GM18498 (cell line): ENCODE measurements at regions not wholly inside any gene's neighbourhood (a gene's known extent, or its start where the extent isn't known, plus 50 kb on each side); places are given as distances from the start of the nearest gene placed in this dataset.
"Not testable (repeated sequence)": the region's sequence is repeated elsewhere in the genome, so short reads cannot be mapped to it uniquely, and the experiment has no call there.

ENCODE experiments used
- ATAC-seq: cut with Tn5 transposase; IDR thresholded peaks from one replicate; pipeline ENCODE4 v1.9.1; 2021; ENCODE audit warnings: mild to moderate bottlenecking, moderate library complexity; ENCODE audit not compliant: unreplicated experiment

DNA sequence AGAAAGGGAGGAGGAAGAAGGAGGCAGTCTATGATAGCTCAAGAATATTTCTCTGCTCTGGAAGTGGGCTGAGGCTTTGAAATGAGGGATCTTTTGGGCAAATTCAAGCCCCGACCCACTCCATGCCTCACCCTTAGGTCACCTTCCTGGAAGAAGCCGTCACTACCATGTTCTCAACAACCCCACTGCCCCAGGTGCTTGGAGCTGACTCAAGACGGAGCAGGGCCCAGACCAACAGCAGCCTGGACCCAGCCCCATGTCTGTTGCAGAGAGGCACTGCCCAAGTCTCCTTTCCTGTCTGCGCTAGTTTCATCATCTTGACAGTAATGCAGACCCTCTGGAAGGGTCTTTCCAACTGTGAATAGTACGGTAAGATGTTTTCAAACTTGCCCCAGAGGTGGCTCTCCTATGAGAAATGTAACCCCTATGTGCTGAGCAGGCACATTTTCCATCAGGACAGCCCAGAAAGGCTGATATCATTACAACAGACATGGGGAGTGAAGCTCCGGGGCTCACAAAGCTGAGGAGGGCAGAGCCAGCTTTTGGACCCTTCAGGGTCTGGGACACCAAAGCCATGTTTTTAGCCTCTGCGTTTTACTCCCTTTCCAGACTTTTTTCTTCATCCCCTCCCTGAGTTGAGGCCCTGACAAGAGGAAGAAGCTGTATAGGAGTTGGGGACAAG lies 128.2 kb upstream of the LARP1 start:
- ATAC-seq, result no peak

DNA sequence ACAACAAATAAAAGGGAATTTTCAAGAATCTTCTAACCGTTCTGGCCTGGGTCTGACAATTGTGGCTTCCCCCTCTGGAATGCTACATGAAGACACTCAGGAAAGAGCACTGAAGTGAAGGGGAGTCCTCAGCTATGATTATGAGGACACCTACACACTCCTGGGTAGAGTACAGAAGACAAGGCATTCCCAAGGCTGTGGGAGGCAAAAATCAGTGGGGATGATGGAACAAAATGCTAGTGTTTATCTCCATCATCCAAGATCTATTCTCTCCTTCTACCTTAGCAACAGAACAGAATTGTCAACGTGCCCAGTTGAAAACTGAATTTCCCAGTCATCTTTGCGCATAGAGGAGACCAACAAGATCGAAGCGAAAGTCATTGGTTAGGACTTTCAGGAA lies 130.1 kb upstream of the LARP1 start:
- ATAC-seq, result no peak

DNA sequence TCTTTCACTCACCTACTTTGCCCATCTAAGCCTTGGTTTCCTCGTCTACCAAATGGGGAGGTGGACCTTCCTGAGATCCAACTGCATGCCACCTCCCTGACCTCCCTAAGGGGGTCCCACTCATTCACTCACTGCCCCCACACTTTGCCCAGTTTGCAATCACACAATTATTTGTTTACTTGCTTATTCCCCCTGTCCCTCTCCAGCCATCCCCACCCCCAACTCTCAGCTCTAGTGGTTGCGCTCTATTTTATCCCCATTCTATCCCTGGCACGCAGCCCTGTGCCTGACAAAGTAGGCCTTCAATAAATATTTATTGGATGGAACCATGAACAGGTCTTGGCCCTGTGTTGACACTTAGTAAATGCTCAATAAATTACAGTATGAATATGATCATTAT lies 130.8 kb upstream of the LARP1 start:
- ATAC-seq, result no peak

DNA sequence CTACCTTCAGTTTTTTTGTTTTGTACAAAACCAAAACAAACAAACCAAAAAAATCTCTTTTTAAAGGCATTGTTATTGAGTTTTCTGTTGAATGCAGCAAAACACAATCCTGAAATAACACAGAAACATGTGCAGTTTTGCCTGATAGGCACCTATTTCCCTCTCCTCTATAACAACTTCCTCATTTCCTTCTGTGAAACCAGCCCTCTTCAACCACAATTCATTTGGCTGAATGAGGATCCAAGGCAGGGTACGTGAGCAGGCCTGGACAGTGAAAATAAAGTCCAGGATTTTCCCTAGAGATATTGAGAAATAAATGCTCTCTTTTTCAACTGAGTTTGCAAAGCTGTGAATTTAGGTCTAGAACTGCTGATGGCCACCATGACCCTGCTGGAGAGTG lies 134.8 kb upstream of the LARP1 start:
- no peak for ATAC-seq

DNA sequence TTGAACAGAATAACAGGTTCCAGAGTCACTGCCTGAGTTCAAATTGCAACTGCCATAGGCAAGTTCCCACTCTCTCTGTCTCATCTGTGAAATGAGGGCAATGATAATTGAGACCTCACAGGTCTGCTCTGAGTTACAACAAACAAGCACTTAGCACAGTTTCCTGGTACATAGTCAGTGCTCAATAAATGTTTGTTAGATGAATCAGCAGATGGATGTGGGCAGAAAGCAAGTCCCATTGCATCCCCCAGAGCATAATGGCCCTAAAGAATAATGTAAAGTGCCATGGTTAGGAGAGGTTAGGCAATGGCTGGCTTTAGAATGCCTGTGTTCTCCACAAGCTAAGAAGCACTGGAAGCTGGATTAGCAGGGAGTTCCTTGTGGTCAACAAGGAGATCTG lies 136.5 kb upstream of the LARP1 start:
- no peak for ATAC-seq

DNA sequence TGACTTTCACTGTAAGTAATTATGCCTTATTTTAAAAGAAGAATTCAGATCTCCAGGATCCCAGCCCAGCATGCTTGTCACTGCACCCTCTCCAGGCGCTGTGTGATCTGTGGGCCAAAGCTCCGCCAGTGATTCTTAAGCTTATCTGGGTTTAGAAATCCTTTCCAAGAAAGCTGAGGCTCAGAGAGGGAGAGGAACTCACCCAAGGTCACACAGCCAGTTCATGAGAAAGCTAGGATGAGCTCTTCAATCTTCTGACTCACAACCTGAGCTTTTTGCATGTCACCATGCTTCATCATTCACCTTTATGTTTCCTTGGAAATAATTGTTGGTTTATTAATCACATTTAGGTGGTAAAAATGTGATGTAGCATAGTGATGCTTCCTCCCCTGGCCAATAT lies 136.6 kb upstream of the HAND1 start:
- no peak for ATAC-seq

DNA sequence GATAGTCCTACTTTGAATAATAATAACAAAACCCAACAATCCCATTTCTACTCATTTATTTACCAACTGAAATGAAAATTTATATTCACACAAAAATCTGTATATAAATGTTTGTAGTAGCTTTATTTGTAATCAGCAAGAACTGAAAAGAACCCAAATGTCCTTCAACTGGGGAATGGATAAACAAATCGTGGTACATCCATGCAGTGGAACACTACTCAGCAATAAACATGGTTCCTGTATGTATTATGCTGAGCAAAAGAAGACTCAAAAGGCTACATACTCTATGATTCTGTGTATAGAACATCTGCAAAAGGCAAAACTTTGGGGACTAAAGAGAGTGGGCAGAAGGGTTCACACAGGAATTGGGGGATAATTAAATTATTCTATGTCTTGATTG lies 136.1 kb upstream of the HAND1 start:
- ATAC-seq, result no peak

DNA sequence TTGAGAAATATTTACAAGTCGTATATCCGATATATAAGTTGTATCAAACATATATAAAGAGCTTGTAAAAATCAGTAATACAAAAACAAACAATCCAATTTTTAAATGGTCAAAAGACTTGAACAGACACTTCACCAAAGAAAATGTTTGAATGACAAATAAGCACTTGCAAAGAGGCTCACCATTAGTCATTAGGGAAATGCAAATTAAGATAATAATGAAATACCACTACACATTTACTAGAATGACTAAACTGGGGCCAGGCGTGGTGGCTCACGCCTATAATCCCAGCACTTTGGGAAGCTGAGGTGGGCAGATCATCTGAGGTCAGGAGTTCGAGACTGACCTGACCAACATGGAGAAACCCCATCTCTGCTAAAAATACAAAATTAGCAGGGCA lies 134.6 kb upstream of the HAND1 start:
- ATAC-seq, result no peak

DNA sequence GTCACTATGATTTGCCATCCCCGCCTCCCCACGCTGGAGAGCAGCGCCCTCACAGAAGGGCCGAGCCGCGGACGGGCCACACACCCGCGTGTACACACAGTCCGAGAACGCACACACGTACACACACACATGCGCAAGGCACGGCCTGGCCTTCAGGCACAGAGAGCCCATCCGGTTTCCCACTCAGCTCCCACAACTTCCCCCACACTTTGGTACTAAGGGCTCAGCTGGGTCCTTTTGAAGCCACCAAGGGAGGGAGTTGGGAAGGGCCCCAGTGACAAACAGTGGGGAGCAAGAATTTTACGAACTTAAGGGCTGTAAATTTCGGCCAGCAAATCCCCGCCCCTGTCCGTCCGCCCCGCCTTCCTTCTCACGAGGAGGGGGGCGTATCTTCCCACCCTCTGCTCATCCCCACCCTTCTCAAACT lies 133.3 kb upstream of the HAND1 start:
- no peak for ATAC-seq

DNA sequence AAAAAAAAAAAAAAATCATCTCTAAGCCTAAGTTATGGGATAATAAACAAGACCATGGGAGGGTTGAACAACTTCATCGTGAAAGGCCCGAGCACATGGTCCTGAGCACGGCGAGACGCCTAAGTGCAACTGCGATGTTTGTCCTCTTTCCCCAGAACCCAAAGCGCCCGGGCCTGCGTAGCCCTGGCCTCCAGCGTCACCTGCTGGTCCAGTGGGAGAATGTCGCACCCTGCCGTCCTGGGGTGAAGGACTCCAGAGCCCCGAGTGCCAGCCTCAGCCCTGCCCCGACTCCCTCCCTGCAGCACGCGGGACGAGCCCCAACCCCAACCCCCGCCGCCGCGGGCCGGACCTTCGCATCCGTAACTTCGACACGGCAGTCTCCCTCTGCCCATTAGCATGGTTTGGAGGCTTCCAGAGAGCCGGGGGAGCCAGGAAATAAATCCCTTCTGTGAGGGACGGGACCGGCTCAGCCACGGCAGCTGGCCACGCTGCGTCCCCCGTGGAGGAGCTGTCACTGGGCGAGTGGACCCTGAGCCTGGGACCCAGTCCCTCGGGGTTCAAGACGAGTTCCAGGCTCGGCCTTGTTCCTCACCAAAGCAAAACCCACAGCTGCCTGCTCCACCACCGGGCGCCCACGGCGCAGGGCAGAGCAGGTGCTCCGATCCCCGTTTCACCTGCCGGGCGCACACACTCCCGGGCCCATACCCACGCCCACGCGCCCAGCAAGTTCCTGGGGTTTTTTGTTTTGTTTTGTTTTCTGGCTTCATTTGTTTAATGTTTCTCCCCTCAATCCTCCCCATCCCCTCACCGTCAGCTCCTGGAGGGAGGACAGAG lies 132.5 kb upstream of the HAND1 start:
- peak; percentile 95 for ATAC-seq

DNA sequence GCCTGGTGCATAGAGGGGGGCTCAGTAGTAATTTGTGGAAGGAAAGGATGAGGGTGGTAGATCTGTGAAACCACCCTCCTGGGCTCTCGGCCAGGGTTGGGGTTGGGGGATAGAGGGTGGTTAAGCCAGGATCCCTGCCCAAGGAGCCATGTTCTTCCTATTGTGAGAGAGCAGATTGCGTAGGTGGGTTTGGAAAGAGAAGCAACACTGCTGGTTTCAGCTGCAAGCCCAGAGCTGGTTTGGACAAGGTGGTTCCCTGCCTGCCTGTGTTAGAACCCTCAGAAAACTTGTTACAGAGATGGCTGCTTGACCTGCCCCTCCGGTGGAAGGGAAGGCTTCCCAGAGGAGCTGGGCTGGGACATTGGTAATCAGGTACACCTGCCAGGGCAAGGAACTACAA lies 131.2 kb upstream of the HAND1 start:
- no peak for ATAC-seq

DNA sequence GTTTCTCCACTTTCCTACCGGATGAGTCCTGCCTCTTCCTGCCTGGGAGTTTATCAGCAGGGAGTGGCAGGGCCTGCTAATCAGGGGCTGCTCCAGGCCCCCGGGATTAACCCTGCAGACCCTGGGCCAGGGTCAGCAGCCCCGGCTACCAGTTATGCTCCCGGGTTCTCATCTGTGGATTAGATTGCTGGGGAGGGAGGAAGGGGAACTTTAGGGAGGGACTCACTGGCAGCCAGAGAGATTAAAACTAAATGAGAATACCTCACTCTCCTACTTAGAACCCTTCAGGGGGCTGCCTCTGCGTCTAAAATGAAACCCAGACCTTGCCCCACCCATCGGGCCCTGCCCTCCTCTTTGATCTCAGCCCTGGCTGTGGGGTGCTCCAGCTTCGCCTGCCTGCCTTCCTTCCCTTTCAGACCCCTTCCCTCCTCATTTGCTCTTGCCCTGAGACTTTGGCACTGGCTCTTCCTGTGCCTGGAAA lies 130.5 kb upstream of the HAND1 start:
- ATAC-seq, result no peak

DNA sequence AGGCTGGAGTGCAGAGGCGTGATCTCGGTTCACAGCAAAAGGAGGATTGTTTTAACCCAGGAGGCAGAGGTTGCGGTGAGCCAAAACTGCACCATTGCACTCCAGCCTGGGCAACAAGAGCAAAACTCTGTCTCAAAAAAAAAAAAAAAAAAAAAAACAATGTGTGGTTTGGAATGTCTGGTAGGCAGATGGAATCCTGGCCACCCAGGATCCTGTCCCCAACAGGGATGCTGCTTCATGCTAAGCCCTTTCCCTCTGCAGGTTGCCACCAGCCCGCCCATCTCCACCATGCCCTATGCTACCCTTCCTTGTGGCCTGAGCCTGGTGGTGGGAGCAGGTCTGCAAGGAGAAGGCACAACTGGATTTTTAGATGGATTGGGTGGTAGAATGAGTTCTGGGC lies 129.7 kb upstream of the HAND1 start:
- no peak for ATAC-seq

DNA sequence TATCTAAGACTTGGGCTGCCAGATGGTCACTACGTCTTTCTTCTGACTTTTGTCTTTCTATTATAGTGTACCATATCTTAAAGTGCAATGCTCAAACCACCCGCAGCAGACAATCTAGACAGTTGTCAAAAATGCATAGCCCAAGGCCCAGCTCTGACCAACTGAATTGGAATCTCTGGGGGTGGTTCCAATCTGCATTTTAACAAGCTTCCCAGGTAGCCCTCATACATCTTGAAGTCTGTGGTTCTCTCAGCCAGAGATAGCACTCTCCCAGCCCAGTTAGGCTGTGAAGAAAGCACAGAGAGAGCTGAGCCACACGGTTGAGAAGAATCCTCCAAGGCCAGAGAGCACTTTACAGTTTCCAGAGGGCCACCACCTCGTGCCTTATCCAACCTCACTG lies 128.2 kb upstream of the HAND1 start:
- no peak for ATAC-seq

DNA sequence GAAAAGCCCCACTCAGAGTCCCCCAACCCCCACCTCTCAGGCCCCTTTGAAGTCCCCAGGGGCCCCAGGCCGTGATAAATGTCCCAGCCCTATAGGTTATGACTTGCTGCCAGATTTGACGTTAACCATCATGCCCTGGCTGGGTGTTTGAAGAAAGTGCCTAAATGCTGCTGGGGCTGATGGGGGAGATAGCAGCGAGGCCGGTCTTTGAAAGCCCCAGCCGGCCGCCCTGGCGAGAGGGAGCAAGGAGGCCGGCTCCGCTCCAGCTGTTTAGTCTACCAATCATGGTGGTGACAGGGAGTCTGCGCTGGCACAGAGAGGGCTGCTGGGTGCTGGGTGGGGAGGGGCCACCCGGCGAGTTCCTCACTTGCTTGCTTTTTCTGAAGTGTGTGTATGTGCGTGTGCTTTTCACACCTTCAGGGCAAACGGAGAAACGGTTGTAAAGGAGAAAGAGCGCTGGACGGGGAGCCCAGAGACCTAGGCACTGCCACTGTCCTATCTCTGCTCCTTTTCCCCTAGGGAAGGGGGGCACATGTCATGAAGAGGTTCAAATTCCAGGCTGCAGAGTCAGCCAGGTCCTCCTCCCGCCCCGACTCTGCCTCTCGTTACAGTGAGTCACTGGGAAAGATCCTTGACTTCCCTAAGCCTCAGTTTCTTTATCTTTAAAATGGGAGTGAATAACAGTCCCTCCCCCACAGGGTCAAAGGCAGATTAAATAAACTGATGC lies 126.1 kb upstream of the HAND1 start:
- ATAC-seq, result no peak

DNA sequence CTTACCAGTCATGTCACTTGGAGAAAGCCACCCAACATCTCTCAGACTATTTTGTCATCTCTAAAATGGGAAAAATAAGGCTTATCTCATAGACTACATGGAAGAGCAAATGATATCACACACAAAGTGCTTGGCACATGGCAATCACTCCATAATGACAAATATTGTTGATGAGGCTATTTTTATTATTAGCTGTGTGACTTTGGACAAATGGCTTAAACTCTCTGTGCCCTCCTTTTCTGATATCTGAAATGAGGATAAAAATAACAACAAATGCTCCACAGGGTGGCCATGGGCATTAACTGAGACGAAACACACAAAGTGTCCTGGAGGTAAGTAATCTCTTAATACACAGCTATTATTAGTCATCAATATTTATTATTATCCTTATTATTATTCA lies 125.5 kb upstream of the HAND1 start:
- ATAC-seq, result no peak

DNA sequence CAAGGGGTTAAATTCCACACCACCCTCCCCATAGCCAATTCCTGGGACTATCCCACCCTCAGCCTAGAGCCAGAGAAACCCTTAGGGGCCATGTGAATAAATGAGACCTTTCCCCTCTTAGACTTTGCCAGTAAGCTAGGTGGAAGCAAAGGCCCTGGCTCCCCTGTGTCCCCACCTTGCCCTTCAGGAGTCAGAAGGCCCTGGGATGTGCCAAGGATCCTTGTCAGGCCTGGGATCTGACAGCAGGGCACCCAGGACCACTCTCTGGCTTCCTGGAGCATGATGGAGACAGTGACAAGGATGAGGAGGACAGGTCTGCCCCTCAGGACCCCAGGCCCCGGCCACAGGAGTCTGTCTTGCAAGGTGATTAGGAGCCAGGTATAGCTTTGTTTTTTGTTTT lies 125.0 kb upstream of the HAND1 start:
- ATAC-seq, result no peak

DNA sequence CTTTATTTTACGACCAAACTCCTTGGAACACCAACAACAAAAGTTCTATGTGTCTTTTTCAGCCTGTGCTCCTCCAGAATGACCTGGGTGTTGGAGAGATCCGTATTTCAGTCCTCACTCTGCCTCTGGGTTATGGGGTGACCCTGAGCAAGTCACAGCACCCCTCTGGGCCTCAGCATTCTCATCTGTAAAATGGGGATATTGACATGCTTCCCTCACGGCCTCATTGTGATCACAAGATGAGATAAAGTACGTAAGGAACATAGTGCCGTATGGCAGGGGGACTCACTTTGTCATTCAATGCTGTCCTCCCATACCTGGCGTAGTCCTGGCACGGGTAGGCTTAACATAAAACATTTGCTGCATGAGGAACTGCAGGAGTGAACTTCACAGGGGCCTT lies 123.0 kb upstream of the HAND1 start:
- no peak for ATAC-seq

DNA sequence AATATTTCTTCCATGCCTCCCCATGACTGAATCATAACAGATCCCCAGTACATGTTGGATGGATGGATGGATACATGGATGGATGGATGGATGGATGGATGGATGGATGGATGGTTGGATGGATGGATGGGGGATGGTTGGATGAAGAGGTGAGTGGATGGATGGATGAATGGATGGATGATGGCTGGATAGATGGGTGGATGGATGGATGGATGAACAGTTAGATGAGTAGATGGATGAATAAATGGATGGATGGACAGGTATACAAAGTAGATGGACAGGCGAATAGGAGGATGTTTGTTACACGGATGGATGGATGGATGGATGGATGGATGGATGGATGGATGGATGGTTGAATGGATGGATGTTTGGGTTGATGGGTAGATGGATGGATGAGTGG lies 120.0 kb upstream of the HAND1 start:
- no peak for ATAC-seq

DNA sequence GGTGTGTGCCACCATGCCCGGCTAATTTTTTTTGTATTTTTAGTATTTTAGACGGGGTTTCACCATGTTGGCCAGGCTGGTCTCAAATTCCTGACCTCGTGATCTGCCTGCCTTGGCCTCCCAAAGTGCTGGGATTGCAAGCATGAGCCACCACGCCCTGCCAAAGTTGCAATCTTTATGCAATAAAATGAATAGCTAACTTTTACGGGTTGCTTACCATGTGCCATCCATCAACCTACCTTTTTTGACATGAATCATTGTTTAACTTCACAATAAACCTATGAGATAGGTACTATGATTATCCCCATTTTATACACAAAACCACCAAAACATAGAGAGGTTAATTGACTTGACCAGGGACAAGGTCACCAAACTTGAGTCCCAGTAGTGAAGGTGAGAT lies 118.8 kb upstream of the HAND1 start:
- not testable (repeated sequence) for ATAC-seq

DNA sequence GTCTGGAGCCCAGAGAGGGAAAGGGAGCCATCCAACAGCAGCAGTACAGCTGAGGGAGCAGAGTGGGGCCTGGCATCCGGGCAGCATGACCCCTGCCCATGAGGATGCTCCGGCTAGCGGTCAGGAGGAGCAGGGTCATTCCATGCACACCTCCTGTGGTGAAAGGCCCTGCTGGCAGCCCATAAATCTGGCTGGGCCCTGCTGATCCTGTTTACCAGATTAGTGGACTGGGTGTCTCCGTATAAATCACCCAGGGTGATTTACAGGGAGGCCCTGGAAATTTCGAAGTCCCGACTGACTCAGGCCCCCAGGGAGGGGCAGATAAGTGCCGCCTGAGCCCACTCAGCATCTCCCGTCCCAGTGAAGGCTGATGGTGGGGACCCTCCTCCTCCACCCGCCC lies 117.6 kb upstream of the HAND1 start:
- ATAC-seq, result no peak

DNA sequence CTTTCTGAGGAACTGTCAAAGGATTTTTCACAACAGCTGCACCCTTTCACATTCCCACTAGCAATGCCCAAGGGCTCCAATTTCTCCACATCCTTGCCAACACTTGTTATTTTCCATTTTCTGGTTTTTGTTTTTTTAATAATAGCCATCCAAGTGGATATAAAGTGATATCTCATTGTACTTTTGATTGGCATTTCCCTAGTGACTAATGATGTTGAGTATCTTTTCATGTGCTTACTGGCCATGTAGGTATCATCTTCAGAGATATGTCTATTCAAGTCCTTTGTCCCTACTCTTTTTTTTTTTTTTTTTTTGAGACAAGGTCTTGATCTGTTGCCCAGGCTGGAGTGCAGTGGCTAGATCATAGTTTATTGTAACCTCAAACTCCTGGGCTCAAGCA lies 115.8 kb upstream of the HAND1 start:
- no peak for ATAC-seq
